PFSK-1 (cell line): ENCODE measurements at regions not wholly inside any gene's neighbourhood (a gene's known extent, or its start where the extent isn't known, plus 50 kb on each side); places are given as distances from the start of the nearest gene placed in this dataset.

ENCODE experiments used
- FOXP2 ChIP-seq: optimal IDR thresholded peaks from 2 replicates; pipeline ENCODE3; 2011; ENCODE audit warnings: borderline replicate concordance, control low read depth, inconsistent platforms; ENCODE audit not compliant: insufficient read depth; ENCODE audit errors: extremely low read length, extremely low read depth
- POLR2AphosphoS5 ChIP-seq: IDR thresholded peaks from 2 replicates; pipeline ENCODE4 v1.6.1; 2012; ENCODE audit warnings: low read depth, mild to moderate bottlenecking, control low read depth, low read length, moderate library complexity
- REST ChIP-seq, 2 experiments: IDR thresholded peaks; 2 replicates each; pipeline versions ENCODE4 v1.6.1 to v1.8.0; 2011 to 2012; ENCODE audit warnings: low read depth in 2 of 2, low read length in 2 of 2, control low read depth in 1 of 2, inconsistent platforms in 1 of 2, mild to moderate bottlenecking in 1 of 2, moderate library complexity in 1 of 2; ENCODE audit not compliant: insufficient read depth in 1 of 2
- SIN3A ChIP-seq: IDR thresholded peaks from 2 replicates; pipeline ENCODE4 v1.6.1; 2012; ENCODE audit warnings: mild to moderate bottlenecking, low read length, moderate library complexity, borderline replicate concordance; ENCODE audit not compliant: insufficient read depth
- TAF1 ChIP-seq: IDR thresholded peaks from 2 replicates; pipeline ENCODE4 v1.6.1; 2012; ENCODE audit warnings: low read length, control low read depth, borderline replicate concordance; ENCODE audit not compliant: insufficient read depth

- TF ChIP-seq REST (IDR thresholded peaks at IDR 0.05; ENCODE audit: insufficient read depth in 1 of 2, low read depth in 2 of 2, low read length in 2 of 2), result no peak
- no peak for TF ChIP-seq SIN3A
- TF ChIP-seq POLR2AphosphoS5, result no peak
- no peak for TF ChIP-seq TAF1
These were observed 377.8 kb upstream of the TMEM132C start for GRCh38 chr12:127888943-127889719.

DNA sequence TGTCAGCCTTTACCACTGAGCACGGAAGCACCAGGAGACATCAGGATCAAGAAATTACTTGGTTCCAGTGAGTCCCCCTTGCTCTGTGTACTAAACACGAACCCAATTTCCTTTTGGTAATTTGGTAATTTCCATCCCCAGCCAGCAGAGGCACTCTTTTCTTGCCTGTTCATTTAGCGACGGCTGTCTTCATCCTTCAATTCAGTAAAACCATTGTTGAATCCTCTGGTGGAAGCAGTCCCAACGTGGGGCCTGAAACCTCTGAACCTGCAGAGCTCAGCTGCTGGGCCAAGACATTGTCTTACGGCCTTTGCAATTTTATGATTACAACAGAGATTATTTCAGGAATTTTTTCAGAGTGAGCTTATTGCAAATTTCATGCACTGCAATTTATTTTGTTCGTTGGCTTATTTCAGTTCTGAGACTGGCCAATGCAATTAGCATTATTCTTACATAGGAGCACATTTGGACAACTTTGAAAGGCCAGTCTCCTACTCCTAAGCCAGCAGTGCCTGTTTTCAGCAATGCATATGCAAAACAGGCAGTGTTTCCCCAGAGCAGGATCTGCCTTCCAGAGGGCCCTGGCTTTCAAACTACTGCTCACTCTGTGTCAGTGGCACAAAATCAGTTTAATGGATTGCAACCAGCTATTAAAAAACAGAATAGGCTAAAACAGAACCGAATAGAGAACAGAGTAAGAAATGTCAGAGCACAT lies 372.9 kb upstream of the TMEM132C start:
- no peak for TF ChIP-seq FOXP2
- TF ChIP-seq SIN3A, result no peak
- TF ChIP-seq REST (IDR thresholded peaks at IDR 0.05; ENCODE audit: insufficient read depth in 1 of 2, low read depth in 2 of 2, low read length in 2 of 2), result no peak
- no peak for TF ChIP-seq POLR2AphosphoS5
- no peak for TF ChIP-seq TAF1

GRCh38 chr12:127896661-127897060 lies 370.3 kb upstream of the TMEM132C start:
- no peak for TF ChIP-seq TAF1
- no peak for TF ChIP-seq REST (IDR thresholded peaks at IDR 0.05; ENCODE audit: insufficient read depth in 1 of 2, low read depth in 2 of 2, low read length in 2 of 2)
- no peak for TF ChIP-seq POLR2AphosphoS5
- no peak for TF ChIP-seq SIN3A
- no peak for TF ChIP-seq FOXP2

- TF ChIP-seq POLR2AphosphoS5, result no peak
- TF ChIP-seq TAF1, result no peak
- no peak for TF ChIP-seq SIN3A
- TF ChIP-seq FOXP2, result no peak
These were observed 368.4 kb upstream of the TMEM132C start for GRCh38 chr12:127898616-127899015.

- TF ChIP-seq POLR2AphosphoS5 (no peak), SIN3A (no peak), TAF1 (no peak), FOXP2 (no peak), REST (IDR thresholded peaks at IDR 0.05; ENCODE audit: insufficient read depth in 1 of 2, low read depth in 2 of 2, low read length in 2 of 2) (no peak)
These were observed 367.0 kb upstream of the TMEM132C start for GRCh38 chr12:127899971-127900370.
